C4-2B (cell line): ENCODE measurements at regions not wholly inside any gene's neighbourhood (a gene's known extent, or its start where the extent isn't known, plus 50 kb on each side); places are given as distances from the start of the nearest gene placed in this dataset.

Experiments
- ZFX ChIP-seq: fragments of 450-650 bp; IDR thresholded peaks from 2 replicates; pipeline ENCODE4 v1.6.1; 2017
- TF ChIP-seq, protein P1 (sequence below): fragments of 450-650 bp; conservative IDR thresholded peaks from 2 replicates; pipeline ENCODE4 v1.5.1; 2017; ENCODE audit warnings: mild to moderate bottlenecking

DNA sequence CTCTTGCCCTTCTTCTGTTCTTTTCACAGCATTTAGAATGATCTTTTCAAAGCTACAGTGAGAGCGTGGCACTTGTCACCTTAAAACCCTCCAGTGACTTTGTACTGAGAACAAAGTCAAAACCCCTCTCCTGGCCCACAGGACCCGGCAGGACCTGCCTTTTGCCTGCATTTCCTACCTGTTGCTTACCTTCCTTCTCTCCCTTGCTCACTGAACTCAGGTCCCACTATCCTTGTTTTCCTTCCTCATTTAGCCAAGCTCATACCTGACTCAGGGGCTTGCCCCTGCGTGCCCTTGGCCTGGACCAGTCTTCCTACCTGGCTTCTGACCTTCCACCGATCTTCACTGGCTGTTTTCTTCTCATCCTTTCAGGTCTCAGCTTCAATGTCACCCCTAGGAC, 112.3 kb upstream of the PRMT8 start:
- TF ChIP-seq, protein P1, sequence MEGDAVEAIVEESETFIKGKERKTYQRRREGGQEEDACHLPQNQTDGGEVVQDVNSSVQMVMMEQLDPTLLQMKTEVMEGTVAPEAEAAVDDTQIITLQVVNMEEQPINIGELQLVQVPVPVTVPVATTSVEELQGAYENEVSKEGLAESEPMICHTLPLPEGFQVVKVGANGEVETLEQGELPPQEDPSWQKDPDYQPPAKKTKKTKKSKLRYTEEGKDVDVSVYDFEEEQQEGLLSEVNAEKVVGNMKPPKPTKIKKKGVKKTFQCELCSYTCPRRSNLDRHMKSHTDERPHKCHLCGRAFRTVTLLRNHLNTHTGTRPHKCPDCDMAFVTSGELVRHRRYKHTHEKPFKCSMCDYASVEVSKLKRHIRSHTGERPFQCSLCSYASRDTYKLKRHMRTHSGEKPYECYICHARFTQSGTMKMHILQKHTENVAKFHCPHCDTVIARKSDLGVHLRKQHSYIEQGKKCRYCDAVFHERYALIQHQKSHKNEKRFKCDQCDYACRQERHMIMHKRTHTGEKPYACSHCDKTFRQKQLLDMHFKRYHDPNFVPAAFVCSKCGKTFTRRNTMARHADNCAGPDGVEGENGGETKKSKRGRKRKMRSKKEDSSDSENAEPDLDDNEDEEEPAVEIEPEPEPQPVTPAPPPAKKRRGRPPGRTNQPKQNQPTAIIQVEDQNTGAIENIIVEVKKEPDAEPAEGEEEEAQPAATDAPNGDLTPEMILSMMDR, result no peak
- TF ChIP-seq ZFX, result no peak
